SU-DHL-6 (cell line): ENCODE measurements at regions not wholly inside any gene's neighbourhood (a gene's known extent, or its start where the extent isn't known, plus 50 kb on each side); places are given as distances from the start of the nearest gene placed in this dataset.

ENCODE experiments used
- EZH2phosphoT487 ChIP-seq: fragments of 200-600 bp; sonication (generic), shearing (Covaris generic); conservative IDR thresholded peaks from 2 replicates; pipeline ENCODE4 v1.6.1; 2018; ENCODE audit warnings: mild to moderate bottlenecking, antibody characterized with exemption, low read length, moderate library complexity, mixed read lengths
- TF ChIP-seq, protein P1 (sequence below): fragments of 200-600 bp; sonication (generic); IDR thresholded peaks from one replicate; pipeline ENCODE4 v1.5.1; 2017; ENCODE audit warnings: antibody characterized with exemption, mild to moderate bottlenecking, low read length, moderate library complexity; ENCODE audit not compliant: insufficient read depth, poor library complexity, severe bottlenecking

DNA sequence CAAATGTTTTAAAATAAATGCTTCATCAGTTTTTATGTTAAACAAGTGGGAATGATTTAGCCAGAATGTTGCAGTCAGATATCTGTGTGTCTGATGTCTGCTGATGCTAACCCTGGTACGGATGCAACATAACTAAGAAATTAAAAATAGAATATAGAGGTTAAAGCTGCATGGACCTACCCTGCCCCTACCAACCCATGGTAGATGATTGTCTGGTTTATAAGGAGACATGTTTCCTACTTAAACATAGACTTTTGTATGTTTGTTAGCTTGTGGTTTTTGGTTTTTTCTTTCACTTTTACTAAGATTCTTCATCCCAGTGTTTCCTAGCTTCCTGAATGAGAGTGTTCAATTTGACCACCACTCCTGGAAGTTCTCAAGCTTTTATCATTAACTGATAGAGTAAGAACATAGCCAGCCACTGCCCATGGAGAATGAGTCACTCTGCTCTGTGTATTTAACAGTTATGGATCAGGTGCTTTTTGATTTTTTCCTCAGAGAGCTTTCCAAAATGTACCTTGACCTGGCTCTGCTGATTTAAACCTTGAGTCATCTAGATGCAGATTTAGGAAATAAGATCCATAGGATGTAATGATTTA, 70.7 kb upstream of the VEPH1 start:
- TF ChIP-seq, protein P1, sequence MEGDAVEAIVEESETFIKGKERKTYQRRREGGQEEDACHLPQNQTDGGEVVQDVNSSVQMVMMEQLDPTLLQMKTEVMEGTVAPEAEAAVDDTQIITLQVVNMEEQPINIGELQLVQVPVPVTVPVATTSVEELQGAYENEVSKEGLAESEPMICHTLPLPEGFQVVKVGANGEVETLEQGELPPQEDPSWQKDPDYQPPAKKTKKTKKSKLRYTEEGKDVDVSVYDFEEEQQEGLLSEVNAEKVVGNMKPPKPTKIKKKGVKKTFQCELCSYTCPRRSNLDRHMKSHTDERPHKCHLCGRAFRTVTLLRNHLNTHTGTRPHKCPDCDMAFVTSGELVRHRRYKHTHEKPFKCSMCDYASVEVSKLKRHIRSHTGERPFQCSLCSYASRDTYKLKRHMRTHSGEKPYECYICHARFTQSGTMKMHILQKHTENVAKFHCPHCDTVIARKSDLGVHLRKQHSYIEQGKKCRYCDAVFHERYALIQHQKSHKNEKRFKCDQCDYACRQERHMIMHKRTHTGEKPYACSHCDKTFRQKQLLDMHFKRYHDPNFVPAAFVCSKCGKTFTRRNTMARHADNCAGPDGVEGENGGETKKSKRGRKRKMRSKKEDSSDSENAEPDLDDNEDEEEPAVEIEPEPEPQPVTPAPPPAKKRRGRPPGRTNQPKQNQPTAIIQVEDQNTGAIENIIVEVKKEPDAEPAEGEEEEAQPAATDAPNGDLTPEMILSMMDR, result no peak
- no peak for TF ChIP-seq EZH2phosphoT487
